GM12878 (cell line): ENCODE measurements at regions not wholly inside any gene's neighbourhood (a gene's known extent, or its start where the extent isn't known, plus 50 kb on each side); places are given as distances from the start of the nearest gene placed in this dataset.

Experiments used
- ATAC-seq: fragments of 200-7000 bp; cut with Tn5 transposase; 3 replicates; pipeline ENCODE4 v1.9.1; 2020; ENCODE audit warnings: mild to moderate bottlenecking, moderate library complexity
- BruUV-seq: library from RNA; stranded (reverse); fragments of 400-500 nt; replicated peaks from 2 replicates; lab custom pipeline; 2021; lab: Mats Ljungman, UMichigan
- CTCF ChIA-PET: fragments of 300-600 bp; sonication (Branson Sonifier 250); formaldehyde crosslinking; extraction: SDS; loops from one replicate; lab custom pipeline; 2021; ENCODE audit warnings: inconsistent platforms; lab: Yijun Ruan, JAX
- POLR2A ChIA-PET: fragments of 350-600 bp; formaldehyde crosslinking; extraction: SDS; loops from one replicate; lab custom pipeline; 2021; ENCODE audit warnings: inconsistent platforms; lab: Charles Lee
- RAD21 ChIA-PET: fragments of 300-600 bp; sonication (Branson Sonifier 250); formaldehyde crosslinking; loops from one replicate; lab custom pipeline; 2023; ENCODE audit warnings: antibody characterized with exemption; ENCODE audit not compliant: unreplicated experiment; lab: Charles Lee
- SMC1A ChIA-PET: fragments of 300-600 bp; sonication (Branson Sonifier 250); formaldehyde crosslinking; loops from one replicate; lab custom pipeline; 2023; ENCODE audit not compliant: unreplicated experiment, uncharacterized antibody; lab: Charles Lee
- DNase-seq: peaks from one replicate; pipeline ENCODE4 v3.0.0-alpha.2; 2011; ENCODE audit warnings: low read depth, low spot score
- FAIRE-seq: peaks from 3 replicates; lab custom pipeline; 2011; peaks lifted over from hg19 to GRCh38; lab: Jason Lieb, UNC
- H2AFZ ChIP-seq: 2 replicates; pipeline ENCODE4 v1.6.0; 2011; ENCODE audit warnings: low read depth, low read length, control low read depth; ENCODE audit not compliant: control insufficient read depth
- H3K27ac ChIP-seq: 2 replicates; pipeline ENCODE4 v1.5.1; 2011; ENCODE audit warnings: control low read depth; ENCODE audit not compliant: control insufficient read depth, insufficient read depth
- H3K27me3 ChIP-seq, 2 experiments: replicated peaks in 1 of 2; 2 replicates each; pipeline versions ENCODE4 v1.6.0 to v1.6.1; 2011; ENCODE audit warnings: low read length in 1 of 2; ENCODE audit not compliant: control insufficient read depth in 2 of 2, insufficient read depth in 2 of 2
- H3K36me3 ChIP-seq, 2 experiments: 2 replicates each; pipeline ENCODE4 v1.5.1; 2011; ENCODE audit warnings: low read length in 1 of 2; ENCODE audit not compliant: control insufficient read depth in 2 of 2, insufficient read depth in 2 of 2
- H3K4me1 ChIP-seq: 2 replicates; pipeline ENCODE4 v1.6.1; 2011; ENCODE audit warnings: mild to moderate bottlenecking, low read length, moderate library complexity, mixed read lengths; ENCODE audit not compliant: control insufficient read depth, insufficient read depth
- H3K4me2 ChIP-seq: 2 replicates; pipeline ENCODE4 v1.6.0; 2011; ENCODE audit warnings: control low read depth; ENCODE audit not compliant: control insufficient read depth, insufficient read depth
- H3K4me3 ChIP-seq: fragments of 200-600 bp; sonication (generic); 2 replicates; pipeline ENCODE4 v1.5.1; 2016
- H3K79me2 ChIP-seq: 2 replicates; pipeline ENCODE4 v1.6.0; 2011; ENCODE audit warnings: low read length; ENCODE audit not compliant: control insufficient read depth, insufficient read depth
- H3K9ac ChIP-seq: 2 replicates; pipeline ENCODE4 v1.8.0; 2011; ENCODE audit warnings: low read length, control low read depth, mixed read lengths; ENCODE audit not compliant: control insufficient read depth, insufficient read depth
- H3K9me3 ChIP-seq: replicated peaks from 3 replicates; pipeline ENCODE4 v1.5.1; 2011; ENCODE audit warnings: mild to moderate bottlenecking, low read length; ENCODE audit not compliant: control insufficient read depth, insufficient read depth
- H4K20me1 ChIP-seq: 2 replicates; pipeline ENCODE4 v1.6.0; 2011; ENCODE audit not compliant: control insufficient read depth, insufficient read depth
- BACH1 ChIP-seq: fragments of 450-650 bp; IDR thresholded peaks from 2 replicates; pipeline ENCODE4 v1.6.1; 2017; ENCODE audit warnings: mild to moderate bottlenecking, borderline replicate concordance
- BCLAF1 ChIP-seq: fragments of 450-650 bp; IDR thresholded peaks from 2 replicates; pipeline ENCODE4 v1.6.1; 2017; ENCODE audit warnings: antibody characterized with exemption, mild to moderate bottlenecking, moderate library complexity
- CBFB ChIP-seq: IDR thresholded peaks from 2 replicates; pipeline ENCODE4 v1.6.1; 2016; ENCODE audit warnings: antibody characterized with exemption, low read depth
- CHD1 ChIP-seq: IDR thresholded peaks from 2 replicates; pipeline ENCODE4 v1.6.1; 2012; ENCODE audit warnings: low read depth, low read length, improper control_type of control experiment
- CHD4 ChIP-seq: fragments of 200-600 bp; sonication (generic); IDR thresholded peaks from 2 replicates; pipeline ENCODE4 v1.6.1; 2016; ENCODE audit warnings: mild to moderate bottlenecking
- EP300 ChIP-seq, 2 experiments: fragments of 150-350 bp in 1 of 2; IDR thresholded peaks; 2 replicates each; pipeline ENCODE4 v1.6.1; 2011 to 2012; ENCODE audit warnings: low read depth in 2 of 2, low read length in 2 of 2, borderline replicate concordance in 1 of 2, improper control_type of control experiment in 1 of 2, inconsistent platforms in 1 of 2; ENCODE audit not compliant: control insufficient read depth in 1 of 2
- IKZF1 ChIP-seq: fragments of 450-650 bp; conservative IDR thresholded peaks from 2 replicates; pipeline ENCODE4 v1.6.1; 2017; ENCODE audit warnings: antibody characterized with exemption, mild to moderate bottlenecking
- MEF2A ChIP-seq: IDR thresholded peaks from 2 replicates; pipeline ENCODE4 v1.6.1; 2011; ENCODE audit warnings: low read depth, mild to moderate bottlenecking, low read length, moderate library complexity; ENCODE audit not compliant: insufficient read depth
- MTA2 ChIP-seq: fragments of 450-650 bp; IDR thresholded peaks from 2 replicates; pipeline ENCODE4 v1.6.1; 2016; ENCODE audit warnings: low read depth, mild to moderate bottlenecking, moderate library complexity
- NFYA ChIP-seq: IDR thresholded peaks from 2 replicates; pipeline ENCODE4 v1.6.1; 2011; ENCODE audit warnings: low read depth, mild to moderate bottlenecking, low read length, improper control_type of control experiment, borderline replicate concordance
- NFYB ChIP-seq: IDR thresholded peaks from 2 replicates; pipeline ENCODE4 v1.6.1; 2011; ENCODE audit warnings: low read depth, mild to moderate bottlenecking, low read length, improper control_type of control experiment, moderate library complexity; ENCODE audit not compliant: insufficient read depth
- PML ChIP-seq: IDR thresholded peaks from 2 replicates; pipeline ENCODE4 v1.6.1; 2012; ENCODE audit warnings: low read length, inconsistent platforms
- RB1 ChIP-seq: fragments of 450-650 bp; formaldehyde crosslinking; IDR thresholded peaks from 2 replicates; pipeline ENCODE4 v1.6.1; 2017; ENCODE audit warnings: mild to moderate bottlenecking, borderline replicate concordance
- SRF ChIP-seq, 2 experiments: IDR thresholded peaks; 2 replicates each; pipeline ENCODE4 v1.6.1; 2011; ENCODE audit warnings: low read depth in 2 of 2, low read length in 2 of 2, mild to moderate bottlenecking in 1 of 2, moderate library complexity in 1 of 2
- SUPT20H ChIP-seq: IDR thresholded peaks from 2 replicates; pipeline ENCODE4 v1.6.1; 2011; ENCODE audit warnings: low read depth, mild to moderate bottlenecking, low read length, moderate library complexity, borderline replicate concordance; ENCODE audit not compliant: control insufficient read depth
- YY1 ChIP-seq: IDR thresholded peaks from 2 replicates; pipeline ENCODE4 v1.6.1; 2011; ENCODE audit warnings: low read depth, mild to moderate bottlenecking, low read length
- ZNF274 ChIP-seq: IDR thresholded peaks from one replicate; pipeline ENCODE4 v1.8.0; 2011; ENCODE audit not compliant: insufficient read length, insufficient read depth
- WGBS: methylation state at CpG from one replicate; pipeline ENCODE4 v1.1.6; 2016; ENCODE audit warnings: low lambda C conversion rate; ENCODE audit not compliant: insufficient replicate concordance, insufficient coverage; ENCODE audit errors: missing lambda C conversion rate; 5-methylcytosine and 5-hydroxymethylcytosine counted together
- in situ Hi-C: fragments of 300-500 bp; cut with MboI; formaldehyde crosslinking; loops from 9 replicates; pipeline ENCODE4 v1.14.3; 2018; ENCODE audit warnings: mixed read lengths
- intact Hi-C: fragments of 100-400 bp; cut with micrococcal nuclease; formaldehyde crosslinking; loops from one replicate; pipeline ENCODE4 v1.14.2; 2022; ENCODE audit not compliant: unreplicated experiment
- TF ChIP-seq, protein P1 (sequence below): fragments of 450-650 bp; IDR thresholded peaks from 2 replicates; pipeline ENCODE4 v1.6.1; 2017; ENCODE audit warnings: mild to moderate bottlenecking, low read depth, inconsistent platforms; ENCODE audit not compliant: poor library complexity, severe bottlenecking

DNA sequence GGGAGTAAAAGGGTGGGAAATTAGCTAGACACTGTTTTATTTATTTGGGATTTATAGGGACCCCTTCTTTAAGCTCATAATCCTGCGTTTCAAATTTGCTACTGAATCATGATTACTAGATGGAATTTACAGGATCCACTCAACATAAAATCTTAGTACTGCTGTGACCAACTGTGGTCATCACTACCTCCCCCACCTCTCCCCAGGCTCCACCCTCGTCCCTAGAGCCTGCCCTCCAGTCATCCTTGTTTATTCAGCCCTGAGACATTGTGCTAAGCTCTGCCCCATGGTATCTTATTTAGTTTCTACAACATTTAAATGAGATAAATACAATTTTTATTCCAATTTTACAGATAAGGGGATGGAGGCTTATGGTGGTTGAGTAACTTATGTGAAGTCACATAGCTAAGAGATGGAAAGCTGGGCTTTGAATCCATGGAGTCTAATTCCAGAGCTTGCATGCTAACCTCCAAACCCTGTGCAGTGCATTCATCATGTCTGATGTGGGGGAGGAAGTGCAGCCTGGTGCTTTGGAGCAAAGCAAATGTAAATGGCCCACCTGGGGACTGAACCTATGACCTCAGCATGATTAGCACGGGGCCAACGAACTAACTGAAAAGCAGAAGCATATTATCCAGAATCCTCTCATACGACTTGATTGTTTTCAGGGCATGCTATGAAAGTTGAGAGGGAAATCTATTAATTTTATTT lies 502.4 kb downstream of the TMEM182 start (continued):
- TF ChIP-seq BCLAF1 (no peak), NFYB (no peak)

DNA sequence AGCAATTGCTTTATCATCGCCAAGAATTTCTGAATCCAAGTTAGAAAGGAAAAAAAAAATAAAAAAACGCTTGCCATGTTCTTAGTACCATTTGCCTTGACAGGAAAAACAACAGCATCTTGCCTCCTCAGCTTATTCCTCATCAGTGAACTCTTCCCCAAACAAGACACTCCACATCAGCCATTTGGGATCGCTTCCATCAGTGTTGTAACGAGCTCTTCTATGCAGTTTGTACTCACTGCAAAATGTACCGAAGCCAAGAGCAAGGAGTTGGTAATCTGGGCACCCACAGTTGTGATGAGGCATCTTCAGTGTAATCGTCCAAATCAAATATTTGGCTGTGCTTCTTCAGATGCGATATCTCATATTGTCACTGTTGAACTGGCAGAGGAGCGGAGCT lies 503.7 kb downstream of the TMEM182 start:
- RAD21 ChIA-PET, result no interaction called here
- Histone ChIP-seq H3K36me3 (no peaks in the 10 kb centered on the region), H3K27me3 (no peaks in the 10 kb centered on the region), H3K27ac (no peak overlapping the region), H2AFZ (no peak overlapping the region), H3K79me2 (no peaks in the 10 kb centered on the region), H3K9ac (no peak overlapping the region), H3K4me3 (no peak overlapping the region), H3K9me3 (no peaks in the 10 kb centered on the region), H4K20me1 (no peaks in the 10 kb centered on the region), H3K4me1 (no peaks in the 10 kb centered on the region), H3K4me2 (no peak overlapping the region)
- 27% methylated on average over 8 of the region's 8 CpGs for WGBS
- intact Hi-C loops, result loop anchor here (1.0 kb wide), 1 partner anchor 12 kb away; no protein-coding TSS in a partner anchor
- FAIRE-seq (no peak), DNase-seq (no peak), ATAC-seq (no peak)
- in situ Hi-C loops, result no loop called here
- no TSS peak for BruUV-seq
- POLR2A ChIA-PET, result no interaction called here
- CTCF ChIA-PET, result interaction anchor here (1.0 kb wide), 1 partner anchor 28 kb away, joined by 3 read pairs; no protein-coding TSS in a partner anchor
- SMC1A ChIA-PET, result interaction anchor here (0.9 kb wide), 1 partner anchor 11 kb away, joined by 4 read pairs; no protein-coding TSS in a partner anchor
- TF ChIP-seq, protein P1, sequence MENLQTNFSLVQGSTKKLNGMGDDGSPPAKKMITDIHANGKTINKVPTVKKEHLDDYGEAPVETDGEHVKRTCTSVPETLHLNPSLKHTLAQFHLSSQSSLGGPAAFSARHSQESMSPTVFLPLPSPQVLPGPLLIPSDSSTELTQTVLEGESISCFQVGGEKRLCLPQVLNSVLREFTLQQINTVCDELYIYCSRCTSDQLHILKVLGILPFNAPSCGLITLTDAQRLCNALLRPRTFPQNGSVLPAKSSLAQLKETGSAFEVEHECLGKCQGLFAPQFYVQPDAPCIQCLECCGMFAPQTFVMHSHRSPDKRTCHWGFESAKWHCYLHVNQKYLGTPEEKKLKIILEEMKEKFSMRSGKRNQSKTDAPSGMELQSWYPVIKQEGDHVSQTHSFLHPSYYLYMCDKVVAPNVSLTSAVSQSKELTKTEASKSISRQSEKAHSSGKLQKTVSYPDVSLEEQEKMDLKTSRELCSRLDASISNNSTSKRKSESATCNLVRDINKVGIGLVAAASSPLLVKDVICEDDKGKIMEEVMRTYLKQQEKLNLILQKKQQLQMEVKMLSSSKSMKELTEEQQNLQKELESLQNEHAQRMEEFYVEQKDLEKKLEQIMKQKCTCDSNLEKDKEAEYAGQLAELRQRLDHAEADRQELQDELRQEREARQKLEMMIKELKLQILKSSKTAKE, result no peak
- TF ChIP-seq EP300 (IDR thresholded peaks at IDR 0.05; ENCODE audit: borderline replicate concordance in 1 of 2, control insufficient read depth in 1 of 2, low read depth in 2 of 2, low read length in 2 of 2), result no peak
- no peak for TF ChIP-seq RB1
- TF ChIP-seq CHD4, result no peak
- no peak for TF ChIP-seq CBFB
- no peak for TF ChIP-seq SUPT20H
- TF ChIP-seq CHD1, result no peak
- no peak for TF ChIP-seq ZNF274
- TF ChIP-seq MTA2, result no peak
- no peak for TF ChIP-seq NFYA
- no peak for TF ChIP-seq YY1
- no peak for TF ChIP-seq IKZF1
- no peak for TF ChIP-seq PML
- TF ChIP-seq SRF (IDR thresholded peaks at IDR 0.05; ENCODE audit: low read depth in 2 of 2, low read length in 2 of 2), result no peak
- no peak for TF ChIP-seq MEF2A
- TF ChIP-seq BACH1, result no peak
